ENCODE measurements at regions not wholly inside any gene's neighbourhood (a gene's known extent, or its start where the extent isn't known, plus 50 kb on each side); places are given as distances from the start of the nearest gene placed in this dataset.

DNA sequence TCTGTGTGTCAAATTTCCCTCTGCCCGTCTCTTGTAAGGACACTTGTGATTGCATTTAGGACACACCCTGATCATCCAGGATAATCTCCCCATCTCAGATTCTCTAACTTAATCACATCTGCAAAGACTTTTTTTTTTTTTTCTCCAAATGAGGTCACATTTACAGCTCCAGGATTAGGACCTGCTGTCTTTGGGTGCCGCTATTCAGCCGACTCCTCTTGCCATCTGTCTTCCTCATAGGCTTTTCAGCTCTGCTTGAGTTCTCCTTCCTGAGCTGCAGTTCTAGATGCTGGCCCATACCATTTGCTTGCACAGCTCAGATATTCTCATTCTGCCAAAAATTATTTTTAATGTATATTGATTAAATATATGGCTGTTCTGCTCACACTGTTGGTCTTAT lies 94.3 kb upstream of the TLE3 start:
- ChIA-PET POLR2A (ENCODE audit: partially characterized antibody) (no interaction called here), CTCF (ENCODE audit: partially characterized antibody) (interaction anchor here (0.5 to 1.5 kb wide), 2 partner anchors 66 to 197 kb away, joined by 3 to 4 read pairs; no protein-coding TSS in a partner anchor)
- Histone ChIP-seq H3K36me3 (ENCODE audit: control insufficient read depth in 2 of 4, insufficient read depth in 4 of 4, low read length in 3 of 4) (no peaks in the 10 kb centered on the region), H3K4me1 (replicated peaks in 1 of 4; ENCODE audit: control insufficient read depth in 3 of 4, insufficient read depth in 4 of 4, low read length in 3 of 4) (peaks cover 4 to 14% (median 14%) of the 10 kb centered on the region in 4 experiments), H3K14ac (ENCODE audit: insufficient read length) (no peak overlapping the region), H2BK15ac (ENCODE audit: low read length) (no peak overlapping the region), H2BK20ac (ENCODE audit: low read length) (no peak overlapping the region), H4K91ac (replicated peaks; ENCODE audit: insufficient read length, low read length) (no peak overlapping the region), H4K5ac (ENCODE audit: insufficient read length, low read depth, low read length) (no peak overlapping the region), H3K9me3 (ENCODE audit: insufficient read depth in 2 of 2, low read depth in 1 of 2, low read length in 1 of 2) (no peaks in the 10 kb centered on the region; a peak in 1 of 4 replicates), H2BK12ac (ENCODE audit: low read depth, low read length) (no peak overlapping the region), H3K79me1 (ENCODE audit: low read depth, low read length) (no peaks in the 10 kb centered on the region), H3K79me2 (ENCODE audit: control insufficient read depth in 1 of 2, insufficient read depth in 2 of 2, low read length in 2 of 2) (no peaks in the 10 kb centered on the region), H4K20me1 (replicated peaks in 1 of 2; ENCODE audit: control insufficient read depth in 1 of 2, insufficient read depth in 2 of 2, low read length in 2 of 2) (no peaks in the 10 kb centered on the region), H2BK120ac (replicated peaks; ENCODE audit: low read depth, low read length) (no peak overlapping the region), H3K27ac (ENCODE audit: low read depth, low read length) (no peak overlapping the region), H3K23me2 (ENCODE audit: low read depth, low read length) (no peaks in the 10 kb centered on the region), H3K56ac (replicated peaks; ENCODE audit: insufficient read length, low read depth, low read length) (no peak overlapping the region), H3K4me3 (ENCODE audit: extremely low read depth in 1 of 4, insufficient read depth in 2 of 4, low read depth in 3 of 4, low read length in 4 of 4) (no peak overlapping the region), H4K8ac (ENCODE audit: extremely low read depth, insufficient read depth, low read length) (no peak overlapping the region), H3K9ac (replicated peaks in 1 of 4; ENCODE audit: extremely low read depth in 1 of 4, low read depth in 3 of 4, low read length in 3 of 4) (no peak overlapping the region), H2BK5ac (ENCODE audit: low read depth, low read length) (no peak overlapping the region), H2AK5ac (ENCODE audit: low read depth, low read length) (no peak overlapping the region), H3K18ac (ENCODE audit: extremely low read depth, low read length) (no peak overlapping the region), H3K23ac (ENCODE audit: insufficient read length) (no peak overlapping the region), H3K4ac (replicated peaks; ENCODE audit: insufficient read length, low read depth, low read length) (no peak overlapping the region), H2AFZ (ENCODE audit: low read length) (no peak overlapping the region), H3K4me2 (ENCODE audit: insufficient read depth in 1 of 2, low read depth in 2 of 2, low read length in 2 of 2) (no peak overlapping the region), H3K27me3 (replicated peaks in 1 of 4; ENCODE audit: control insufficient read depth in 3 of 4, extremely low read depth in 1 of 4, insufficient read depth in 3 of 4, low read length in 3 of 4) (no peaks in the 10 kb centered on the region)
- no peak for FAIRE-seq
- 90% methylated on average over 3 of the region's 3 CpGs; no CpG with 5 or more reads in 1 of the 2 experiments for WGBS, 2 experiments (ENCODE audit: extremely low coverage in 1 of 2, insufficient coverage in 1 of 2, insufficient read length in 1 of 2, insufficient replicate concordance in 2 of 2, low coverage in 1 of 2, low lambda C conversion rate in 2 of 2, missing lambda C conversion rate in 1 of 2)
- no peak for DNase-seq (ENCODE audit: low read depth in 1 of 2, low spot score in 2 of 2)
- TF ChIP-seq CREB1 (IDR thresholded peaks at IDR 0.05), result no peak
- TF ChIP-seq JUN (IDR thresholded peaks at IDR 0.05; ENCODE audit: low read depth, low read length), result no peak
- no peak for TF ChIP-seq CBX8 (IDR thresholded peaks at IDR 0.05; ENCODE audit: borderline replicate concordance, low read depth, low read length)
- TF ChIP-seq CTBP2 (IDR thresholded peaks at IDR 0.05; ENCODE audit: borderline replicate concordance, insufficient read depth, insufficient read length, low read length), result no peak
- TF ChIP-seq SP1 (IDR thresholded peaks at IDR 0.05; ENCODE audit: low read depth, low read length), result no peak
- no peak for TF ChIP-seq POLR2AphosphoS5 (IDR thresholded peaks at IDR 0.05; ENCODE audit: low read depth, low read length)
- no peak for TF ChIP-seq FOSL1 (IDR thresholded peaks at IDR 0.05; ENCODE audit: insufficient read depth, low read depth, low read length)
- no peak for TF ChIP-seq SAP30 (IDR thresholded peaks at IDR 0.05; ENCODE audit: insufficient read depth, insufficient replicate concordance, low read length)
- TF ChIP-seq YY1 (IDR thresholded peaks at IDR 0.05; ENCODE audit: low read depth, low read length), result no peak
- TF ChIP-seq CHD2 (IDR thresholded peaks at IDR 0.05; ENCODE audit: low read length), result no peak
- no peak for TF ChIP-seq SRF (IDR thresholded peaks at IDR 0.05; ENCODE audit: low read depth, low read length)
- no peak for TF ChIP-seq ATF2 (IDR thresholded peaks at IDR 0.05; ENCODE audit: low read length)
- TF ChIP-seq MAFK (IDR thresholded peaks at IDR 0.05; ENCODE audit: low read depth, low read length), result no peak
- no peak for TF ChIP-seq RNF2 (IDR thresholded peaks at IDR 0.05; ENCODE audit: borderline replicate concordance, low read depth, low read length, missing control alignments, poor library complexity, severe bottlenecking)

All from H1 (cell line).